H9 (cell line): ENCODE measurements at regions not wholly inside any gene's neighbourhood (a gene's known extent, or its start where the extent isn't known, plus 50 kb on each side); places are given as distances from the start of the nearest gene placed in this dataset.

ENCODE experiments used
- DNase-seq: peaks from one replicate; pipeline ENCODE4 v3.0.0-alpha.2; 2017
- H2AFZ ChIP-seq: one replicate; pipeline ENCODE4 v1.6.1; 2013; ENCODE audit warnings: mild to moderate bottlenecking, low read length, control low read depth, moderate library complexity
- H2AK5ac ChIP-seq: 2 replicates; pipeline ENCODE4 v1.6.1; 2013; ENCODE audit warnings: low read length, control low read depth, mixed read lengths; ENCODE audit not compliant: insufficient read length
- H2BK120ac ChIP-seq: one replicate; pipeline ENCODE4 v1.6.1; 2013; ENCODE audit warnings: low read depth, mild to moderate bottlenecking, low read length, control low read depth, inconsistent platforms; ENCODE audit not compliant: poor library complexity, severe bottlenecking
- H2BK12ac ChIP-seq: 2 replicates; pipeline ENCODE4 v1.6.1; 2013; ENCODE audit warnings: low read length, control low read depth, mixed read lengths, low read depth; ENCODE audit not compliant: insufficient read length
- H2BK15ac ChIP-seq: 2 replicates; pipeline ENCODE4 v1.6.1; 2013; ENCODE audit warnings: low read depth, low read length, control low read depth
- H2BK20ac ChIP-seq: one replicate; pipeline ENCODE4 v1.6.1; 2013; ENCODE audit warnings: low read depth, mild to moderate bottlenecking, low read length, control low read depth, inconsistent platforms; ENCODE audit not compliant: poor library complexity, severe bottlenecking
- H2BK5ac ChIP-seq: 2 replicates; pipeline ENCODE4 v1.6.1; 2013; ENCODE audit warnings: low read length, control low read depth, mixed read lengths; ENCODE audit not compliant: insufficient read length
- H3K14ac ChIP-seq: 2 replicates; pipeline ENCODE4 v1.6.1; 2013; ENCODE audit warnings: low read length, control low read depth; ENCODE audit not compliant: insufficient read depth
- H3K18ac ChIP-seq: 2 replicates; pipeline ENCODE4 v1.6.1; 2013; ENCODE audit warnings: low read depth, mild to moderate bottlenecking, mixed read lengths, low read length, control low read depth; ENCODE audit not compliant: insufficient read length
- H3K23ac ChIP-seq: 2 replicates; pipeline ENCODE4 v1.6.1; 2013; ENCODE audit warnings: low read length, control low read depth, mixed read lengths, low read depth; ENCODE audit not compliant: insufficient read length
- H3K23me2 ChIP-seq: 2 replicates; pipeline ENCODE4 v1.6.1; 2013; ENCODE audit warnings: low read depth, mild to moderate bottlenecking, mixed read lengths, low read length, control low read depth; ENCODE audit not compliant: insufficient read length, poor library complexity, severe bottlenecking
- H3K27ac ChIP-seq: 2 replicates; pipeline ENCODE4 v1.5.1; 2013; ENCODE audit warnings: low read length, control low read depth, mixed read lengths, low read depth; ENCODE audit not compliant: insufficient read length
- H3K27me3 ChIP-seq: 2 replicates; pipeline ENCODE4 v1.6.1; 2013; ENCODE audit warnings: low read length, control low read depth, inconsistent platforms; ENCODE audit not compliant: insufficient read depth
- H3K4ac ChIP-seq: 2 replicates; pipeline ENCODE4 v1.6.1; 2013; ENCODE audit warnings: low read depth, mild to moderate bottlenecking, control low read depth, inconsistent platforms, low read length, moderate library complexity
- H3K4me1 ChIP-seq: 2 replicates; pipeline ENCODE4 v1.6.1; 2013; ENCODE audit warnings: low read length, control low read depth, inconsistent platforms; ENCODE audit not compliant: insufficient read depth
- H3K4me2 ChIP-seq: 2 replicates; pipeline ENCODE4 v1.6.1; 2013; ENCODE audit warnings: low read length, control low read depth, mixed read lengths; ENCODE audit not compliant: insufficient read length, insufficient read depth
- H3K56ac ChIP-seq: 2 replicates; pipeline ENCODE4 v1.6.1; 2013; ENCODE audit warnings: low read depth, mild to moderate bottlenecking, mixed read lengths, low read length, control low read depth; ENCODE audit not compliant: insufficient read length
- H3K79me1 ChIP-seq: 2 replicates; pipeline ENCODE4 v1.6.1; 2013; ENCODE audit warnings: low read depth, mild to moderate bottlenecking, moderate library complexity, low read length, control low read depth, inconsistent platforms; ENCODE audit not compliant: insufficient read depth, poor library complexity, severe bottlenecking
- H3K79me2 ChIP-seq: 2 replicates; pipeline ENCODE4 v1.6.1; 2013; ENCODE audit warnings: low read length, control low read depth, inconsistent platforms; ENCODE audit not compliant: insufficient read depth
- H3K9ac ChIP-seq: 2 replicates; pipeline ENCODE4 v1.6.1; 2013; ENCODE audit warnings: low read length, control low read depth, mixed read lengths; ENCODE audit not compliant: insufficient read length; ENCODE audit errors: extremely low read depth
- H3K9me3 ChIP-seq: one replicate; pipeline ENCODE4 v1.6.1; 2013; ENCODE audit warnings: low read depth, low read length, inconsistent platforms; ENCODE audit not compliant: control insufficient read depth
- H3T11ph ChIP-seq: one replicate; pipeline ENCODE4 v1.6.1; 2013; ENCODE audit warnings: mild to moderate bottlenecking, low read length, control low read depth, inconsistent platforms
- H4K20me1 ChIP-seq: one replicate; pipeline ENCODE4 v1.6.1; 2013; ENCODE audit not compliant: control insufficient read depth, insufficient read length, insufficient read depth
- H4K5ac ChIP-seq: 2 replicates; pipeline ENCODE4 v1.6.1; 2013; ENCODE audit warnings: low read depth, mild to moderate bottlenecking, mixed read lengths, low read length, control low read depth; ENCODE audit not compliant: insufficient read length
- H4K8ac ChIP-seq: replicated peaks from 2 replicates; pipeline ENCODE4 v1.6.1; 2013; ENCODE audit warnings: low read length, control low read depth, mixed read lengths, low read depth; ENCODE audit not compliant: insufficient read length
- H4K91ac ChIP-seq: 2 replicates; pipeline ENCODE4 v1.6.1; 2013; ENCODE audit warnings: low read depth, mild to moderate bottlenecking, moderate library complexity, mixed read lengths, low read length, control low read depth; ENCODE audit not compliant: insufficient read length
- H3K27ac Mint-ChIP-seq, 3 experiments: 2 replicates in 2 of 3; 3 replicates in 1 of 3; pipeline ENCODE4 v1.8.0; 2020 to 2021; ENCODE audit warnings: mixed read lengths in 3 of 3, mild to moderate bottlenecking in 1 of 3, moderate library complexity in 1 of 3
- H3K27me3 Mint-ChIP-seq: 2 replicates; pipeline ENCODE4 v1.8.0; 2021; ENCODE audit warnings: low read depth, mild to moderate bottlenecking, moderate library complexity, mixed read lengths
- H3K36me3 Mint-ChIP-seq, 3 experiments: 2 replicates in 2 of 3; 3 replicates in 1 of 3; pipeline ENCODE4 v1.8.0; 2020 to 2021; ENCODE audit warnings: low read depth in 3 of 3, mixed read lengths in 3 of 3; ENCODE audit not compliant: insufficient read depth in 1 of 3
- H3K4me1 Mint-ChIP-seq, 2 experiments: 2 replicates each; pipeline ENCODE4 v1.8.0; 2020; ENCODE audit warnings: mixed read lengths in 2 of 2
- H3K4me3 Mint-ChIP-seq, 2 experiments: 2 replicates in 1 of 2; 3 replicates in 1 of 2; pipeline ENCODE4 v1.8.0; 2020 to 2021; ENCODE audit warnings: mild to moderate bottlenecking in 2 of 2, mixed read lengths in 2 of 2, moderate library complexity in 1 of 2
- H3K9me3 Mint-ChIP-seq, 2 experiments: 2 replicates in 1 of 2; 3 replicates in 1 of 2; pipeline ENCODE4 v1.8.0; 2020; ENCODE audit warnings: mild to moderate bottlenecking in 2 of 2, mixed read lengths in 2 of 2, moderate library complexity in 1 of 2
- WGBS: extraction: QIAGEN DNeasy Blood & Tissue Kit; methylation state at CpG from one replicate; pipeline ENCODE4 v1.1.7; 2013; ENCODE audit warnings: missing lambda C conversion rate, low lambda C conversion rate, mixed read lengths; ENCODE audit not compliant: insufficient read length; ENCODE audit errors: extremely low coverage; 5-methylcytosine and 5-hydroxymethylcytosine counted together
- TF ChIP-seq, protein P1 (sequence below): fragments of 200-600 bp; sonication (generic); conservative IDR thresholded peaks from 3 replicates; pipeline ENCODE4 v1.8.0; 2021; ENCODE audit warnings: antibody characterized with exemption, mild to moderate bottlenecking

DNA sequence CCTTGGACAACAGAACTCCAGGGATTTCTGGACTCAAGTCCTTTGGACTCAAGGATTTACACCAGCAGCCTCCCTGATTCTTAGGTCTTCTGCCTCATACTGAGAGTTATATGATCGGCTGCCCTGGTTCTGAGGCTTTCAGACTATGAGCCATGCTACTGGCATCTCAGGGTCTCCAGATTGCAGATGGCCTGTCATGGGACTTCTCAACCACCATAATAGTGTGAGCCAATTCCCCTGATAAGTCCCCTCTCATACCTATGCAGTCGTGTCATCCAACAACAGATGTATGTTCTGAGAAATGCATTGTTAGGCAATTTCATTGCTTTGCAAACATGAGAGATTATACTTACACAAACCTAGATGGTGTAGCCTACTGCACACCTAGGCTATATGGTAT lies 61.4 kb upstream of the MSTN start:
- Histone ChIP-seq H3K23ac (no peak overlapping the region), H2BK15ac (no peak overlapping the region), H3K27me3 (no peaks in the 10 kb centered on the region), H4K5ac (no peak overlapping the region), H3K18ac (no peak overlapping the region), H3K56ac (no peak overlapping the region), H3K27ac (no peak overlapping the region), H3K79me1 (no peaks in the 10 kb centered on the region), H4K20me1 (no peaks in the 10 kb centered on the region), H3K4ac (no peak overlapping the region), H2AFZ (no peak overlapping the region), H4K91ac (no peak overlapping the region), H3K4me1 (no peaks in the 10 kb centered on the region), H3K9me3 (no peaks in the 10 kb centered on the region), H2BK12ac (no peak overlapping the region), H3K14ac (no peak overlapping the region), H3K9ac (no peak overlapping the region), H4K8ac (no peak overlapping the region), H3K23me2 (peaks cover 5% of the 10 kb centered on the region), H2BK20ac (no peak overlapping the region), H2AK5ac (no peak overlapping the region), H3K4me2 (no peak overlapping the region), H2BK5ac (no peak overlapping the region), H3K79me2 (no peaks in the 10 kb centered on the region), H3T11ph (no peak overlapping the region), H2BK120ac (no peak overlapping the region)
- H3K27ac Mint-ChIP-seq: no peak overlapping the region
- H3K36me3 Mint-ChIP-seq: no peaks in the 10 kb centered on the region
- DNase-seq: no peak
- no peaks in the 10 kb centered on the region for H3K9me3 Mint-ChIP-seq
- no peak overlapping the region for H3K4me3 Mint-ChIP-seq
- peaks cover 18 to 20% of the 10 kb centered on the region in 2 experiments for H3K4me1 Mint-ChIP-seq
- TF ChIP-seq, protein P1, sequence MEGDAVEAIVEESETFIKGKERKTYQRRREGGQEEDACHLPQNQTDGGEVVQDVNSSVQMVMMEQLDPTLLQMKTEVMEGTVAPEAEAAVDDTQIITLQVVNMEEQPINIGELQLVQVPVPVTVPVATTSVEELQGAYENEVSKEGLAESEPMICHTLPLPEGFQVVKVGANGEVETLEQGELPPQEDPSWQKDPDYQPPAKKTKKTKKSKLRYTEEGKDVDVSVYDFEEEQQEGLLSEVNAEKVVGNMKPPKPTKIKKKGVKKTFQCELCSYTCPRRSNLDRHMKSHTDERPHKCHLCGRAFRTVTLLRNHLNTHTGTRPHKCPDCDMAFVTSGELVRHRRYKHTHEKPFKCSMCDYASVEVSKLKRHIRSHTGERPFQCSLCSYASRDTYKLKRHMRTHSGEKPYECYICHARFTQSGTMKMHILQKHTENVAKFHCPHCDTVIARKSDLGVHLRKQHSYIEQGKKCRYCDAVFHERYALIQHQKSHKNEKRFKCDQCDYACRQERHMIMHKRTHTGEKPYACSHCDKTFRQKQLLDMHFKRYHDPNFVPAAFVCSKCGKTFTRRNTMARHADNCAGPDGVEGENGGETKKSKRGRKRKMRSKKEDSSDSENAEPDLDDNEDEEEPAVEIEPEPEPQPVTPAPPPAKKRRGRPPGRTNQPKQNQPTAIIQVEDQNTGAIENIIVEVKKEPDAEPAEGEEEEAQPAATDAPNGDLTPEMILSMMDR: no peak
- WGBS: no CpG with 5 or more reads among the region's 2 CpGs
- H3K27me3 Mint-ChIP-seq: no peaks in the 10 kb centered on the region
